ENCODE measurements at regions not wholly inside any gene's neighbourhood (a gene's known extent, or its start where the extent isn't known, plus 50 kb on each side); places are given as distances from the start of the nearest gene placed in this dataset.

DNA sequence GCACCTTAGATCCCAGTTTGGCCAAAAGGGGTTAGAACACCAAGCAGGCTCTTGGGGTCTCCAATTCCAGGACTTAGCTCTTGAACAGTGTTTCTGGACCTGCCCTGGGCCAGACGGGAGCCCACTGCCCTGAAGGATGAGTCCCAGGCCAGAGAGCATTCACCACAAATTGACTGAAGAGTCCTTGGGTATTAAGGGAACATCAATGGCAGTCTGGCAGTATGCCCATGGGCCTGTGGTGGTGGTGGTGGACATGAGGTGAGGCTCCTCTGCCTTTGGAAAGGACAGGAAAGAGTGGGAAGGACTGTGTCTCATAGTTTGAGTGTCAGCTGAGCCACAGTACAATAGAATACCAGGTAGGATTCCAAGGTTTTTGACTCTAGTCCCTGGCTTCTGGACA lies 960.0 kb downstream of the DIPK2A start:
- H3K27me3 ChIP-seq (ENCODE audit: control insufficient read depth in 4 of 4, insufficient read depth in 4 of 4, low read length in 3 of 4) = no peaks in the 10 kb centered on the region
- H3K4me3 ChIP-seq (ENCODE audit: low read depth in 1 of 3, low read length in 3 of 3) = no peak overlapping the region
- TF ChIP-seq, protein P1, sequence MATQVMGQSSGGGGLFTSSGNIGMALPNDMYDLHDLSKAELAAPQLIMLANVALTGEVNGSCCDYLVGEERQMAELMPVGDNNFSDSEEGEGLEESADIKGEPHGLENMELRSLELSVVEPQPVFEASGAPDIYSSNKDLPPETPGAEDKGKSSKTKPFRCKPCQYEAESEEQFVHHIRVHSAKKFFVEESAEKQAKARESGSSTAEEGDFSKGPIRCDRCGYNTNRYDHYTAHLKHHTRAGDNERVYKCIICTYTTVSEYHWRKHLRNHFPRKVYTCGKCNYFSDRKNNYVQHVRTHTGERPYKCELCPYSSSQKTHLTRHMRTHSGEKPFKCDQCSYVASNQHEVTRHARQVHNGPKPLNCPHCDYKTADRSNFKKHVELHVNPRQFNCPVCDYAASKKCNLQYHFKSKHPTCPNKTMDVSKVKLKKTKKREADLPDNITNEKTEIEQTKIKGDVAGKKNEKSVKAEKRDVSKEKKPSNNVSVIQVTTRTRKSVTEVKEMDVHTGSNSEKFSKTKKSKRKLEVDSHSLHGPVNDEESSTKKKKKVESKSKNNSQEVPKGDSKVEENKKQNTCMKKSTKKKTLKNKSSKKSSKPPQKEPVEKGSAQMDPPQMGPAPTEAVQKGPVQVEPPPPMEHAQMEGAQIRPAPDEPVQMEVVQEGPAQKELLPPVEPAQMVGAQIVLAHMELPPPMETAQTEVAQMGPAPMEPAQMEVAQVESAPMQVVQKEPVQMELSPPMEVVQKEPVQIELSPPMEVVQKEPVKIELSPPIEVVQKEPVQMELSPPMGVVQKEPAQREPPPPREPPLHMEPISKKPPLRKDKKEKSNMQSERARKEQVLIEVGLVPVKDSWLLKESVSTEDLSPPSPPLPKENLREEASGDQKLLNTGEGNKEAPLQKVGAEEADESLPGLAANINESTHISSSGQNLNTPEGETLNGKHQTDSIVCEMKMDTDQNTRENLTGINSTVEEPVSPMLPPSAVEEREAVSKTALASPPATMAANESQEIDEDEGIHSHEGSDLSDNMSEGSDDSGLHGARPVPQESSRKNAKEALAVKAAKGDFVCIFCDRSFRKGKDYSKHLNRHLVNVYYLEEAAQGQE (IDR thresholded peaks at IDR 0.05) = no peak
- TF ChIP-seq HNF4A (conservative IDR thresholded peaks at IDR 0.05) (no peak), GABPA (IDR thresholded peaks at IDR 0.05 in 1 of 2, conservative IDR thresholded peaks at IDR 0.05 in 1 of 2) (no peak)
- TF ChIP-seq, protein P2, sequence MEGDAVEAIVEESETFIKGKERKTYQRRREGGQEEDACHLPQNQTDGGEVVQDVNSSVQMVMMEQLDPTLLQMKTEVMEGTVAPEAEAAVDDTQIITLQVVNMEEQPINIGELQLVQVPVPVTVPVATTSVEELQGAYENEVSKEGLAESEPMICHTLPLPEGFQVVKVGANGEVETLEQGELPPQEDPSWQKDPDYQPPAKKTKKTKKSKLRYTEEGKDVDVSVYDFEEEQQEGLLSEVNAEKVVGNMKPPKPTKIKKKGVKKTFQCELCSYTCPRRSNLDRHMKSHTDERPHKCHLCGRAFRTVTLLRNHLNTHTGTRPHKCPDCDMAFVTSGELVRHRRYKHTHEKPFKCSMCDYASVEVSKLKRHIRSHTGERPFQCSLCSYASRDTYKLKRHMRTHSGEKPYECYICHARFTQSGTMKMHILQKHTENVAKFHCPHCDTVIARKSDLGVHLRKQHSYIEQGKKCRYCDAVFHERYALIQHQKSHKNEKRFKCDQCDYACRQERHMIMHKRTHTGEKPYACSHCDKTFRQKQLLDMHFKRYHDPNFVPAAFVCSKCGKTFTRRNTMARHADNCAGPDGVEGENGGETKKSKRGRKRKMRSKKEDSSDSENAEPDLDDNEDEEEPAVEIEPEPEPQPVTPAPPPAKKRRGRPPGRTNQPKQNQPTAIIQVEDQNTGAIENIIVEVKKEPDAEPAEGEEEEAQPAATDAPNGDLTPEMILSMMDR (IDR thresholded peaks at IDR 0.05; ENCODE audit: low read depth, low read length, missing input control) = no peak
- H3K9me3 ChIP-seq (ENCODE audit: control insufficient read depth in 4 of 4, low read length in 3 of 4) = peaks cover 0 to 2% (median 0%) of the 10 kb centered on the region in 4 donors
- WGBS = 92% methylated on average over 1 of the region's 1 CpG
- H3K9ac ChIP-seq (ENCODE audit: low read depth in 1 of 2, low read length in 2 of 2) = no peak overlapping the region
- no peaks in the 10 kb centered on the region for H3K4me1 ChIP-seq (ENCODE audit: control insufficient read depth in 4 of 4, insufficient read depth in 4 of 4, low read length in 3 of 4)
- no peak overlapping the region for H3K27ac ChIP-seq (ENCODE audit: low read depth in 1 of 2, low read length in 2 of 2)
- H3K36me3 ChIP-seq (ENCODE audit: control insufficient read depth in 4 of 4, insufficient read depth in 3 of 4, low read depth in 1 of 4, low read length in 3 of 4) = peaks cover 0 to 2% (median 0%) of the 10 kb centered on the region in 4 donors
- no peak for DNase-seq (ENCODE audit: low spot score)

DNA sequence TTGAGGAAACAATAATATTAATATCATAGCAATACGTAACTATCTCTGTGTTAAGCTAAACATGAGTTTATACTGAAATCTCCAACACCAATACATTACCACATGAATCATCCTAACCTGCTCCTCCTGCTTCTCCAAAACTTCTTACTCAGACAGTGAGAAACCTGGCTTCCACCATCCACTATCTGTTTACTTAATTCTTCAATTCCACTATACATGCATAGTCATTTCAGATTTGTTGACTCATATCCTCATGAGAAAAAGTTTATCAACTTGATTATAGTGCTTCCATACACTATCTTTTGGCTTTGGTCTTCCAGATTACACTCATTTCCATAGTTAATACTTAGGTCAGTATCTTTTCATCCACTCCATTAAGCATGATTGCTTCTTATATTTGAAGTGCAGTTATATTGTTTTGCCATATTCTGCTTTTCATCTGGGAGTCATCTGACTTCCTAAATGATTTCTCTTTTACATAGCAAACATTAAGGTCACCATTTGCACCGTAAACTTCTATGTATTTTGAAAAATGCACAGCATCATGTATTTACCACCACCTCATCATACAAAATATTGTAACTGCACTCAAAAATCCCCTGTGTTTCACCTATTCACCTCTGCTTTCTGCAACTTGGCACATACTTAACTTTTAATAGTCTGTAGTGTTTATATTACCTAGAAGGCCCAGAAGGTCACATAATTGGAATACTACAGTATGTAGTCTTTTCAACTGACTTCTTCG lies 970.6 kb downstream of the DIPK2A start:
- H3K27ac ChIP-seq (ENCODE audit: low read depth in 1 of 2, low read length in 2 of 2) = no peak overlapping the region
- H3K9ac ChIP-seq (ENCODE audit: low read depth in 1 of 2, low read length in 2 of 2) = no peak overlapping the region
- H3K27me3 ChIP-seq (ENCODE audit: control insufficient read depth in 4 of 4, insufficient read depth in 4 of 4, low read length in 3 of 4) = no peaks in the 10 kb centered on the region
- 60% methylated on average over 3 of the region's 3 CpGs for WGBS
- TF ChIP-seq, protein P3, sequence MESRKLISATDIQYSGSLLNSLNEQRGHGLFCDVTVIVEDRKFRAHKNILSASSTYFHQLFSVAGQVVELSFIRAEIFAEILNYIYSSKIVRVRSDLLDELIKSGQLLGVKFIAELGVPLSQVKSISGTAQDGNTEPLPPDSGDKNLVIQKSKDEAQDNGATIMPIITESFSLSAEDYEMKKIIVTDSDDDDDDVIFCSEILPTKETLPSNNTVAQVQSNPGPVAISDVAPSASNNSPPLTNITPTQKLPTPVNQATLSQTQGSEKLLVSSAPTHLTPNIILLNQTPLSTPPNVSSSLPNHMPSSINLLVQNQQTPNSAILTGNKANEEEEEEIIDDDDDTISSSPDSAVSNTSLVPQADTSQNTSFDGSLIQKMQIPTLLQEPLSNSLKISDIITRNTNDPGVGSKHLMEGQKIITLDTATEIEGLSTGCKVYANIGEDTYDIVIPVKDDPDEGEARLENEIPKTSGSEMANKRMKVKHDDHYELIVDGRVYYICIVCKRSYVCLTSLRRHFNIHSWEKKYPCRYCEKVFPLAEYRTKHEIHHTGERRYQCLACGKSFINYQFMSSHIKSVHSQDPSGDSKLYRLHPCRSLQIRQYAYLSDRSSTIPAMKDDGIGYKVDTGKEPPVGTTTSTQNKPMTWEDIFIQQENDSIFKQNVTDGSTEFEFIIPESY (IDR thresholded peaks at IDR 0.05) = no peak
- no peak for TF ChIP-seq RXRA (IDR thresholded peaks at IDR 0.05)
- TF ChIP-seq, protein P2 (IDR thresholded peaks at IDR 0.05; ENCODE audit: low read depth, low read length, missing input control) = no peak
- TF ChIP-seq, protein P4, sequence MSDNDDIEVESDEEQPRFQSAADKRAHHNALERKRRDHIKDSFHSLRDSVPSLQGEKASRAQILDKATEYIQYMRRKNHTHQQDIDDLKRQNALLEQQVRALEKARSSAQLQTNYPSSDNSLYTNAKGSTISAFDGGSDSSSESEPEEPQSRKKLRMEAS (IDR thresholded peaks at IDR 0.05) = no peak
- TF ChIP-seq FOXA1 (IDR thresholded peaks at IDR 0.05) = no peak
- no peak for TF ChIP-seq GABPA (IDR thresholded peaks at IDR 0.05 in 1 of 2, conservative IDR thresholded peaks at IDR 0.05 in 1 of 2)
- no peak for TF ChIP-seq YY1 (IDR thresholded peaks at IDR 0.05)
- TF ChIP-seq SP1 (IDR thresholded peaks at IDR 0.05) = no peak
- no peak for TF ChIP-seq FOXA2 (IDR thresholded peaks at IDR 0.05)
- peaks cover 0 to 6% (median 0%) of the 10 kb centered on the region in 4 donors for H3K4me1 ChIP-seq (ENCODE audit: control insufficient read depth in 4 of 4, insufficient read depth in 4 of 4, low read length in 3 of 4)
- no peaks in the 10 kb centered on the region for H3K9me3 ChIP-seq (ENCODE audit: control insufficient read depth in 4 of 4, low read length in 3 of 4)
- H3K36me3 ChIP-seq (ENCODE audit: control insufficient read depth in 4 of 4, insufficient read depth in 3 of 4, low read depth in 1 of 4, low read length in 3 of 4) = no peaks in the 10 kb centered on the region
- DNase-seq (ENCODE audit: low spot score) = no peak
- H3K4me3 ChIP-seq (ENCODE audit: low read depth in 1 of 3, low read length in 3 of 3) = no peak overlapping the region
